ENCODE measurements at regions not wholly inside any gene's neighbourhood (a gene's known extent, or its start where the extent isn't known, plus 50 kb on each side); places are given as distances from the start of the nearest gene placed in this dataset.
A peak's percentile ranks its signal among the peaks of the same experiment; 100 is the strongest.

GRCh38 chr15:70234256-70234905 lies 136.7 kb upstream of the TLE3 start:
- DNase-seq = peak; percentile 60
- Histone ChIP-seq H3K4me3 (ENCODE audit: insufficient read depth, low read depth, low read length) (no peak overlapping the region), H4K8ac (ENCODE audit: low read depth in 2 of 2, low read length in 2 of 2) (no peak overlapping the region), H2BK15ac (ENCODE audit: low read depth, low read length) (no peak overlapping the region), H3K18ac (ENCODE audit: low read depth, low read length) (no peak overlapping the region), H3K56ac (ENCODE audit: extremely low read depth, insufficient read depth, low read length) (no peak overlapping the region), H3K14ac (replicated peaks; ENCODE audit: low read depth, low read length) (no peak overlapping the region), H3K9me3 (ENCODE audit: control insufficient read depth, insufficient read depth, low read length) (peaks cover 2% of the 10 kb centered on the region; the same call in 1 of the 2 replicates), H2AFZ (replicated peaks; ENCODE audit: low read length, poor library complexity) (no peak overlapping the region), H2AK5ac (ENCODE audit: low read depth, low read length) (no peak overlapping the region), H2BK20ac (ENCODE audit: low read depth, low read length) (no peak overlapping the region), H4K5ac (ENCODE audit: low read depth, low read length) (no peak overlapping the region), H3K4ac (ENCODE audit: low read depth, low read length) (no peak overlapping the region), H3K27ac (ENCODE audit: insufficient read depth, low read length) (no peak overlapping the region), H3K9me1 (ENCODE audit: insufficient read depth, low read length) (no peaks in the 10 kb centered on the region), H2BK120ac (ENCODE audit: low read depth, low read length) (no peak overlapping the region), H2AK9ac (replicated peaks; ENCODE audit: low read depth, low read length, poor library complexity) (no peak overlapping the region), H3K4me1 (ENCODE audit: control insufficient read depth, insufficient read depth, low read length) (peaks cover 2% of the 10 kb centered on the region; the same call in 1 of the 2 replicates), H3K27me3 (ENCODE audit: control insufficient read depth, insufficient read depth, low read length) (peaks cover 18% of the 10 kb centered on the region), H4K20me1 (ENCODE audit: insufficient read depth, low read length) (no peaks in the 10 kb centered on the region), H4K91ac (ENCODE audit: insufficient read depth, low read depth, low read length) (no peak overlapping the region), H3K79me1 (ENCODE audit: low read depth in 1 of 2, low read length in 2 of 2) (no peaks in the 10 kb centered on the region), H3K23ac (ENCODE audit: low read depth, low read length) (no peak overlapping the region), H2BK5ac (ENCODE audit: low read depth, low read length, poor library complexity, severe bottlenecking) (no peak overlapping the region), H3K36me3 (ENCODE audit: control insufficient read depth, insufficient read depth, low read length) (no peaks in the 10 kb centered on the region), H3K9ac (ENCODE audit: low read depth, low read length) (no peak overlapping the region), H3K4me2 (ENCODE audit: low read depth, low read length) (no peak overlapping the region)
- in situ Hi-C loops (cut with MboI; ENCODE audit: low sequenced_read_pairs) = no loop called here
- BruUV-seq (replicated peaks) = no TSS peak
- TF ChIP-seq CHD1 (IDR thresholded peaks at IDR 0.05; ENCODE audit: low read depth, low read length) (no peak), MAFK (IDR thresholded peaks at IDR 0.05; ENCODE audit: low read depth, low read length) (no peak), RFX5 (IDR thresholded peaks at IDR 0.05; ENCODE audit: low read depth, low read length) (no peak), RAD21 (IDR thresholded peaks at IDR 0.05; ENCODE audit: low read length) (no peak), FOS (IDR thresholded peaks at IDR 0.05; ENCODE audit: low read depth, low read length) (no peak), NFE2L2 (IDR thresholded peaks at IDR 0.05; ENCODE audit: low read depth, low read length) (no peak), BHLHE40 (IDR thresholded peaks at IDR 0.05; ENCODE audit: low read depth, low read length) (no peak), POLR2A (IDR thresholded peaks at IDR 0.05; ENCODE audit: low read depth, low read length) (no peak)
- TF ChIP-seq, protein P1, sequence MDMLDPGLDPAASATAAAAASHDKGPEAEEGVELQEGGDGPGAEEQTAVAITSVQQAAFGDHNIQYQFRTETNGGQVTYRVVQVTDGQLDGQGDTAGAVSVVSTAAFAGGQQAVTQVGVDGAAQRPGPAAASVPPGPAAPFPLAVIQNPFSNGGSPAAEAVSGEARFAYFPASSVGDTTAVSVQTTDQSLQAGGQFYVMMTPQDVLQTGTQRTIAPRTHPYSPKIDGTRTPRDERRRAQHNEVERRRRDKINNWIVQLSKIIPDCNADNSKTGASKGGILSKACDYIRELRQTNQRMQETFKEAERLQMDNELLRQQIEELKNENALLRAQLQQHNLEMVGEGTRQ (IDR thresholded peaks at IDR 0.05; ENCODE audit: low read depth, low read length) = no peak
- TF ChIP-seq, protein P2, sequence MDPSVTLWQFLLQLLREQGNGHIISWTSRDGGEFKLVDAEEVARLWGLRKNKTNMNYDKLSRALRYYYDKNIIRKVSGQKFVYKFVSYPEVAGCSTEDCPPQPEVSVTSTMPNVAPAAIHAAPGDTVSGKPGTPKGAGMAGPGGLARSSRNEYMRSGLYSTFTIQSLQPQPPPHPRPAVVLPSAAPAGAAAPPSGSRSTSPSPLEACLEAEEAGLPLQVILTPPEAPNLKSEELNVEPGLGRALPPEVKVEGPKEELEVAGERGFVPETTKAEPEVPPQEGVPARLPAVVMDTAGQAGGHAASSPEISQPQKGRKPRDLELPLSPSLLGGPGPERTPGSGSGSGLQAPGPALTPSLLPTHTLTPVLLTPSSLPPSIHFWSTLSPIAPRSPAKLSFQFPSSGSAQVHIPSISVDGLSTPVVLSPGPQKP (IDR thresholded peaks at IDR 0.05; ENCODE audit: borderline replicate concordance, low read depth, low read length) = no peak
- intact Hi-C loops (cut with micrococcal nuclease) = no loop called here
- ChIA-PET CTCF (interaction anchor here (0.6 kb wide), 2 partner anchors 96 to 186 kb away, joined by 3 read pairs; no protein-coding TSS in a partner anchor), POLR2A (ENCODE audit: unreplicated experiment) (interaction anchor here (0.6 kb wide), 1 partner anchor 700 kb away, joined by 4 read pairs; no protein-coding TSS in a partner anchor)
- dilution Hi-C loops (cut with HindIII; ENCODE audit: low sequenced_read_pairs, unreplicated experiment) = no loop called here
- 73% methylated on average over 3 of the region's 9 CpGs; no CpG with 5 or more reads in 1 of the 2 experiments for WGBS, 2 experiments (ENCODE audit: extremely low coverage in 2 of 2, insufficient read length in 1 of 2)
- ATAC-seq (ENCODE audit: low read depth) = peak; percentile 62
